ENCODE measurements at regions not wholly inside any gene's neighbourhood (a gene's known extent, or its start where the extent isn't known, plus 50 kb on each side); places are given as distances from the start of the nearest gene placed in this dataset.

DNA sequence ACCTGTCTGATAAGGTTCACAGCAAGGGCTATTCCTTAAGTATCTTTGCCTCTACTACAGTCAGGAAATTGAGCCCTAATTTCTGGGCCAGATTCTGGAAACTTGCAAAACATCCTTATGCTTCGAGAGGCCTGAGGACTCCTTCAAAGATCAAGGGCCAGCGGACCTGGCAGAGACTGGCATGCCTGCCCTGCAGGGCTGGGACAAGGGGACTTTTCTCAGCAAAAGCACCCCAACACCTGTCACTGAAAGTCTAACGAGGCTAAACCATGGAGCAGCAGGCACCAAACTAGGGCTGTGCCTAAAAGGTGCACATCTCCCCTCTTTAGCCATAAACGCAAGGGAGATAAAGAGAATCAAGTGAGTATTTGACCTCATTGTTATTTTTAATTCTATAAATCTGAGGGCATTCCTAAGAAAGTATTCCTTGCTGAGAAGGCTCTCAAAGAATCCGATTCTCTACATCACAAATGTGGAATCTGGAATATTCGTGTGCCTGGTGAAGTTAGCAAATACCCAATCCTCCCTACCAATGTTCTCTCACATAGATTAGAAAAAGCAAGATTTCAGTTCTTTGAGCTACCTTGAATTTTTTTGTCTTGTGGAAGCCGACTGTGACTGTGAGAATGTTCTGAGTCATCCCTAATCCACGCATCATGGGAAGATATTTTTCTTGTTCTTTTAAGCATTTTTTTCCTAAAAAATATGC, 328.2 kb upstream of the NOVA1 start:
- TF ChIP-seq, protein P1, sequence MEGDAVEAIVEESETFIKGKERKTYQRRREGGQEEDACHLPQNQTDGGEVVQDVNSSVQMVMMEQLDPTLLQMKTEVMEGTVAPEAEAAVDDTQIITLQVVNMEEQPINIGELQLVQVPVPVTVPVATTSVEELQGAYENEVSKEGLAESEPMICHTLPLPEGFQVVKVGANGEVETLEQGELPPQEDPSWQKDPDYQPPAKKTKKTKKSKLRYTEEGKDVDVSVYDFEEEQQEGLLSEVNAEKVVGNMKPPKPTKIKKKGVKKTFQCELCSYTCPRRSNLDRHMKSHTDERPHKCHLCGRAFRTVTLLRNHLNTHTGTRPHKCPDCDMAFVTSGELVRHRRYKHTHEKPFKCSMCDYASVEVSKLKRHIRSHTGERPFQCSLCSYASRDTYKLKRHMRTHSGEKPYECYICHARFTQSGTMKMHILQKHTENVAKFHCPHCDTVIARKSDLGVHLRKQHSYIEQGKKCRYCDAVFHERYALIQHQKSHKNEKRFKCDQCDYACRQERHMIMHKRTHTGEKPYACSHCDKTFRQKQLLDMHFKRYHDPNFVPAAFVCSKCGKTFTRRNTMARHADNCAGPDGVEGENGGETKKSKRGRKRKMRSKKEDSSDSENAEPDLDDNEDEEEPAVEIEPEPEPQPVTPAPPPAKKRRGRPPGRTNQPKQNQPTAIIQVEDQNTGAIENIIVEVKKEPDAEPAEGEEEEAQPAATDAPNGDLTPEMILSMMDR (conservative IDR thresholded peaks at IDR 0.05; ENCODE audit: low read length), result no peak
- no peak overlapping the region for H3K4me3 ChIP-seq (ENCODE audit: low read length)
- DNase-seq (ENCODE audit: low read depth), result no peak

DNA sequence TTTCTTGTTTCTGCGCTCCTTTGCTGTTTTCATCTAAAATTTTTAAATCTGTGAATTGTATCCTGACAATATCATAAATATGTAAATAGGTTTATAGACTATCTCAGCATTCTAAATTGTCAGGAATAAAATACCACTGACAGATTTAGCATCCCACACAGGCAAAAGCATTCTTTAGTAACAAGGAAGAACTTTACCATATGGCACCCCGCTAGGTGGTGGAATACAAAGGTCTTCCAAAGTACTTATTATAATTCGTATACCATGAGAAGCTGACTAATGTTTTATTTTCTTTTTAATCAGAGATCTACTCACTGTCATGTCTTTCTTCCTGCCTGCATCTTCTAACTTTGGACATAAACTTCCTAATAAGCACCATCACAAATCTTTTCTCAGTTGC, 328.8 kb upstream of the NOVA1 start:
- TF ChIP-seq, protein P1 (conservative IDR thresholded peaks at IDR 0.05; ENCODE audit: low read length), result no peak
- DNase-seq (ENCODE audit: low read depth), result no peak
- H3K4me3 ChIP-seq (ENCODE audit: low read length), result no peak overlapping the region

DNA sequence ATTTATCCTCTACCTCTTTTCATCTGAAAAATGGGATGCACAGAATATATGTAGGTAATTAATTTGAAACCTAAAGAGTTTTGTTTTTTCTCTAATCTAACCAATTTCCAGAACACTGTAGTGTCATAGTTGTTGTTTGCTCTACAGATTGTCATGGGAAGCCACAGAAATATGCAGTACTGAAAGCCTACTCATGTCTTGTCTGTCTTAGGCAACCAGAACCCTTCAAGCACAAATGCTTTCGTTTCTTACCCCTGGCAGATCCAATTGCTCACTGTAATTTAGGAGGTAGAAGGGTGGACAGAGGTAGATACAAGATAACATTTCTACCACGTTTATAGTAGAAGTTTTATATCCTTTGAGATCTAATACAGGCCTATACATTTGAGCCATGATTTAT, 330.2 kb upstream of the NOVA1 start:
- TF ChIP-seq, protein P1 (conservative IDR thresholded peaks at IDR 0.05; ENCODE audit: low read length), result no peak
- no peak for DNase-seq (ENCODE audit: low read depth)
- H3K4me3 ChIP-seq (ENCODE audit: low read length), result no peak overlapping the region

DNA sequence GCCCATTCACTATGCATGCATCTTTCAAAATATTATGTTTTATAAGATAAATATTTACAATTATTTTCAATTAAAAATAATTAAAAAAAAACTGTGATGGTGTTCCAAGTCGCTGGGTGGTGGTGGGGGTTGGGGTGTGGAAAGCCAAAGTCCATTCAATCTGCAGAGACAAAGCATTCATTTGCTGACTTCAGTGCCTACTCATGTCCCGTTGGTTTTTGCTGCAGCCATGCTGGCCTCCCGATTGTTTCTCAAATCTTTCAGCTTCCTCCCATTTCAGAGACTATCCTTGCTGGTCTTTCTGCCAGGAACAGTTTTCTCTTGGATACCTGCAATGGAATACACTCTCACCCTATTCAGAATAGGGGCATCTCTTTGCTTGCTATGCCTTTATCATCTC, 331.5 kb upstream of the NOVA1 start:
- TF ChIP-seq, protein P1 (conservative IDR thresholded peaks at IDR 0.05; ENCODE audit: low read length), result no peak
- DNase-seq (ENCODE audit: low read depth), result no peak
- no peak overlapping the region for H3K4me3 ChIP-seq (ENCODE audit: low read length)

DNA sequence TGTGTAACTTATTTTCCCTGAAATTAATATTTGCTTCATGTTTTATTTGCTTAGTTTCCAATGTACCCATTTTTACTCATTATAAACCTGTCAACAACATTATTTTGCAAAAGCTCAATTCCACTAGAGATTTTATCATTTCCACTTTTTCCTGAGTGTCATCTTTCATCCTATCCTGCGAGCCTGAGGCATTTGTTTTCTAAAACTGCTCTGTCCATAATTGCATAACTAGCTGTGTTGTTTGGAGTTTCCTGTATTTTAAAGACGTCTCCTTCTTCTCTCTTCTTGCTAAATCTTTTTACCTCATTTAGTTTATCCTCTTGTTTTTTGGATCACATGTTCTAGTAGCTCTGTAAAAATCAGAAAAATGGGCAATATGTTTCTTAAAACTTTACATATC, 332.7 kb upstream of the NOVA1 start:
- no peak overlapping the region for H3K4me3 ChIP-seq (ENCODE audit: low read length)
- TF ChIP-seq, protein P1 (conservative IDR thresholded peaks at IDR 0.05; ENCODE audit: low read length), result no peak
- no peak for DNase-seq (ENCODE audit: low read depth)

DNA sequence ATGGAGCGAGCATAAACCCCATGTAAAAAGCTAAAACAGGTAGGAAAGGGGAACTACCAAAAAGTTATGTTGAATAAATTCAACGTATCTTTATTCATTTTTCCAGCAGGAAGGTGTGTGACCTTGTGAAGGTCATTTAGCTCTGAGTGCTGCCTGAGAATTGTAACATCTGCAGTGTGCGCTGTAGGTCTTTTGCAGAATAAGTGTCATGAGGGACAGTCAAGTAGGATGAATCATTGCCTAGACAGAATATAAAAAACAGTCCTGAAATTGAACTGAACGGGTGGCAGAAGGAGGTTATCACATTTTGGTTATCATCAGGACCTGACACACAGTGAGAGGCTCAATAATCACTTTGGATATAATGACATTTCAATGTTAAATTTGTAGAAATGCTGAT, 334.8 kb upstream of the NOVA1 start:
- no peak overlapping the region for H3K4me3 ChIP-seq (ENCODE audit: low read length)
- no peak for DNase-seq (ENCODE audit: low read depth)
- TF ChIP-seq, protein P1 (conservative IDR thresholded peaks at IDR 0.05; ENCODE audit: low read length), result no peak

DNA sequence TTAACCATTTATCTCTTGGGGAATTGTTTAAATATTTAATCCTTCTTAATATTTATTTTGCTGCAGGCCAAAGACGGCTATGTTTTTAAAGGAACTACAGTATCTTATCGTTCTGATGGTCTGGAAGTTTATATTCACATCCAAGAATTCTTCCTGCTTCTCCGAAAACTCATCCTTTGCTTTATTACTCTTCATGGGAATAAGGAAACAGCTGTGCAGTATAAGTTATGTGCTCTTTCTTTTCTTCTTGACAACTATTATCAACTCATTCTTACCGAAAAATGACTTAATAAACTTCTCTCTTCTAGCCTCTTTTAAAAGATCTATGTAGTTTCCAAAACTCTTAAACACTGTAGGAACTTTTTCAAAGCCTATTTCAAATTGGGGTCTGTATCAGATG, 335.6 kb upstream of the NOVA1 start:
- TF ChIP-seq, protein P1 (conservative IDR thresholded peaks at IDR 0.05; ENCODE audit: low read length), result no peak
- no peak overlapping the region for H3K4me3 ChIP-seq (ENCODE audit: low read length)
- DNase-seq (ENCODE audit: low read depth), result no peak

Measured in AG10803 (cell line).